H1 (cell line): ENCODE measurements at regions not wholly inside any gene's neighbourhood (a gene's known extent, or its start where the extent isn't known, plus 50 kb on each side); places are given as distances from the start of the nearest gene placed in this dataset.

ENCODE experiments used
- CTCF ChIA-PET: fragments of 300-600 bp; sonication (Branson Sonifier 250); formaldehyde crosslinking; loops from one replicate; lab custom pipeline; 2021; ENCODE audit not compliant: partially characterized antibody; lab: Charles Lee
- POLR2A ChIA-PET: fragments of 300-600 bp; sonication (Branson Sonifier 250); formaldehyde crosslinking; loops from one replicate; lab custom pipeline; 2021; ENCODE audit warnings: inconsistent platforms; ENCODE audit not compliant: partially characterized antibody; lab: Charles Lee
- DNase-seq, 2 experiments: peaks; one replicate each; pipeline versions ENCODE4 v3.0.0 to v3.0.0-alpha.2; 2010 to 2022; ENCODE audit warnings: low spot score in 2 of 2, low read depth in 1 of 2, mixed read lengths in 1 of 2
- FAIRE-seq: peaks from 2 replicates; lab custom pipeline; 2011; peaks lifted over from hg19 to GRCh38; lab: Jason Lieb, UNC
- H2AFZ ChIP-seq: 2 replicates; pipeline ENCODE4 v1.8.1; 2012; ENCODE audit warnings: low read length, inconsistent platforms
- H2AK5ac ChIP-seq: 2 replicates; pipeline ENCODE4 v1.6.1; 2013; ENCODE audit warnings: low read depth, low read length
- H2BK120ac ChIP-seq: replicated peaks from 2 replicates; pipeline ENCODE3; 2013; ENCODE audit warnings: low read depth, low read length, inconsistent platforms
- H2BK12ac ChIP-seq: 2 replicates; pipeline ENCODE4 v1.6.1; 2013; ENCODE audit warnings: low read depth, low read length
- H2BK15ac ChIP-seq: 2 replicates; pipeline ENCODE4 v1.6.1; 2013; ENCODE audit warnings: low read length
- H2BK20ac ChIP-seq: 2 replicates; pipeline ENCODE4 v1.6.1; 2013; ENCODE audit warnings: low read length
- H2BK5ac ChIP-seq: 2 replicates; pipeline ENCODE4 v1.6.1; 2013; ENCODE audit warnings: low read depth, low read length
- H3K14ac ChIP-seq: 2 replicates; pipeline ENCODE4 v1.6.1; 2013; ENCODE audit warnings: inconsistent platforms; ENCODE audit not compliant: insufficient read length
- H3K18ac ChIP-seq: 2 replicates; pipeline ENCODE4 v1.6.1; 2013; ENCODE audit warnings: low read length; ENCODE audit errors: extremely low read depth
- H3K23ac ChIP-seq: 2 replicates; pipeline ENCODE4 v1.6.1; 2013; ENCODE audit warnings: inconsistent platforms; ENCODE audit not compliant: insufficient read length
- H3K23me2 ChIP-seq: 2 replicates; pipeline ENCODE4 v1.6.1; 2013; ENCODE audit warnings: low read depth, low read length
- H3K27ac ChIP-seq: 2 replicates; pipeline ENCODE4 v1.6.1; 2011; ENCODE audit warnings: low read depth, low read length, inconsistent platforms
- H3K27me3 ChIP-seq, 4 experiments: replicated peaks in 1 of 4; 1 replicate in 1 of 4; 2 replicates in 3 of 4; pipeline versions ENCODE4 v1.6.1 to v1.8.1; 2011 to 2013; ENCODE audit warnings: low read length in 3 of 4, mild to moderate bottlenecking in 3 of 4, inconsistent platforms in 2 of 4, mixed read lengths in 2 of 4, moderate library complexity in 1 of 4; ENCODE audit not compliant: control insufficient read depth in 3 of 4, insufficient read depth in 3 of 4; ENCODE audit errors: extremely low read depth in 1 of 4
- H3K36me3 ChIP-seq, 4 experiments: 2 replicates each; pipeline versions ENCODE4 v1.6.1 to v1.8.1; 2011 to 2013; ENCODE audit warnings: mild to moderate bottlenecking in 4 of 4, low read length in 3 of 4, moderate library complexity in 2 of 4, control low read depth in 1 of 4, inconsistent platforms in 1 of 4; ENCODE audit not compliant: insufficient read depth in 4 of 4, control insufficient read depth in 2 of 4
- H3K4ac ChIP-seq: replicated peaks from 2 replicates; pipeline ENCODE3; 2013; ENCODE audit warnings: low read length, low read depth, mixed read lengths, inconsistent platforms; ENCODE audit not compliant: insufficient read length
- H3K4me1 ChIP-seq, 4 experiments: replicated peaks in 1 of 4; 1 replicate in 1 of 4; 2 replicates in 3 of 4; pipeline versions ENCODE4 v1.6.1 to v1.8.1; 2011 to 2013; ENCODE audit warnings: low read length in 3 of 4, inconsistent platforms in 2 of 4, mixed read lengths in 1 of 4; ENCODE audit not compliant: insufficient read depth in 4 of 4, control insufficient read depth in 3 of 4
- H3K4me2 ChIP-seq, 2 experiments: 2 replicates each; pipeline versions ENCODE4 v1.6.1 to v1.8.1; 2011 to 2013; ENCODE audit warnings: low read depth in 2 of 2, low read length in 2 of 2, control low read depth in 1 of 2, inconsistent platforms in 1 of 2, mild to moderate bottlenecking in 1 of 2; ENCODE audit not compliant: insufficient read depth in 1 of 2
- H3K4me3 ChIP-seq, 4 experiments: fragments of 200-600, 300-600 bp in 1 of 4; sonication (generic), shearing (Covaris generic), sonication (Bioruptor Twin) in 1 of 4; 2 replicates each; pipeline versions ENCODE4 v1.5.1 to v1.8.1; 2011 to 2016; ENCODE audit warnings: low read length in 4 of 4, low read depth in 3 of 4, control low read depth in 2 of 4, inconsistent platforms in 2 of 4, mild to moderate bottlenecking in 2 of 4, mixed read lengths in 1 of 4, moderate library complexity in 1 of 4; ENCODE audit not compliant: insufficient read depth in 2 of 4; ENCODE audit errors: extremely low read depth in 1 of 4
- H3K56ac ChIP-seq: replicated peaks from 2 replicates; pipeline ENCODE3; 2013; ENCODE audit warnings: low read depth, mild to moderate bottlenecking, mixed read lengths, low read length, inconsistent platforms; ENCODE audit not compliant: insufficient read length
- H3K79me1 ChIP-seq: 2 replicates; pipeline ENCODE4 v1.6.1; 2013; ENCODE audit warnings: low read depth, low read length, control low read depth
- H3K79me2 ChIP-seq, 2 experiments: 2 replicates each; pipeline versions ENCODE4 v1.6.1 to v1.8.1; 2012 to 2013; ENCODE audit warnings: low read length in 2 of 2, mild to moderate bottlenecking in 2 of 2, inconsistent platforms in 1 of 2; ENCODE audit not compliant: insufficient read depth in 2 of 2, control insufficient read depth in 1 of 2
- H3K9ac ChIP-seq, 4 experiments: replicated peaks in 1 of 4; 1 replicate in 1 of 4; 2 replicates in 3 of 4; pipeline versions ENCODE4 v1.6.1 to v1.8.1; 2011 to 2013; ENCODE audit warnings: low read depth in 3 of 4, low read length in 3 of 4, control low read depth in 2 of 4, mild to moderate bottlenecking in 2 of 4, moderate library complexity in 2 of 4, inconsistent platforms in 1 of 4; ENCODE audit errors: extremely low read depth in 1 of 4
- H3K9me3 ChIP-seq, 2 experiments: 2 replicates each; pipeline versions ENCODE4 v1.6.1 to v1.8.1; 2012 to 2013; ENCODE audit warnings: mild to moderate bottlenecking in 2 of 2, moderate library complexity in 2 of 2, control low read depth in 1 of 2, inconsistent platforms in 1 of 2, low read depth in 1 of 2, low read length in 1 of 2, mixed read lengths in 1 of 2; ENCODE audit not compliant: insufficient read depth in 2 of 2
- H4K20me1 ChIP-seq, 2 experiments: replicated peaks in 1 of 2; 2 replicates each; pipeline versions ENCODE3 to v1.8.1; 2011 to 2013; ENCODE audit warnings: inconsistent platforms in 2 of 2, low read length in 2 of 2, mild to moderate bottlenecking in 1 of 2; ENCODE audit not compliant: insufficient read depth in 2 of 2, control insufficient read depth in 1 of 2
- H4K5ac ChIP-seq: 2 replicates; pipeline ENCODE4 v1.6.1; 2013; ENCODE audit warnings: low read length, low read depth, mixed read lengths, inconsistent platforms; ENCODE audit not compliant: insufficient read length
- H4K8ac ChIP-seq: 2 replicates; pipeline ENCODE4 v1.8.0; 2013; ENCODE audit warnings: mild to moderate bottlenecking, moderate library complexity, low read length, inconsistent platforms; ENCODE audit not compliant: insufficient read depth; ENCODE audit errors: extremely low read depth
- H4K91ac ChIP-seq: replicated peaks from 2 replicates; pipeline ENCODE3; 2013; ENCODE audit warnings: low read length, mixed read lengths, inconsistent platforms; ENCODE audit not compliant: insufficient read length
- ASH2L ChIP-seq: fragments of 200-600, 300-600 bp; sonication (generic); IDR thresholded peaks from one replicate; pipeline ENCODE4 v1.7.1; 2017; ENCODE audit warnings: low read length
- BRCA1 ChIP-seq: IDR thresholded peaks from 2 replicates; pipeline ENCODE4 v1.6.1; 2012; ENCODE audit warnings: low read depth, low read length, improper control_type of control experiment
- CBX8 ChIP-seq: fragments of 300-800, 300-1000 bp; sonication (generic); IDR thresholded peaks from 2 replicates; pipeline ENCODE4 v1.7.1; 2016; ENCODE audit warnings: low read depth, low read length, borderline replicate concordance
- EP300 ChIP-seq, 2 experiments: IDR thresholded peaks; 1 replicate in 1 of 2; 2 replicates in 1 of 2; pipeline ENCODE4 v1.6.1; 2011 to 2012; ENCODE audit warnings: low read depth in 2 of 2, low read length in 2 of 2, mild to moderate bottlenecking in 2 of 2, borderline replicate concordance in 1 of 2, inconsistent platforms in 1 of 2, moderate library complexity in 1 of 2
- HDAC6 ChIP-seq: IDR thresholded peaks from one replicate; pipeline ENCODE4 v1.7.1; 2012; ENCODE audit warnings: low read depth, mild to moderate bottlenecking, inconsistent platforms, low read length, moderate library complexity
- KDM4A ChIP-seq: IDR thresholded peaks from one replicate; pipeline ENCODE4 v1.7.1; 2012; ENCODE audit warnings: low read depth, mild to moderate bottlenecking, moderate library complexity, low read length, inconsistent platforms; ENCODE audit not compliant: severe bottlenecking
- KDM5A ChIP-seq: fragments of 200-600 bp; IDR thresholded peaks from 2 replicates; pipeline ENCODE4 v1.7.1; 2012; ENCODE audit warnings: mild to moderate bottlenecking, low read length, inconsistent platforms, mixed read lengths
- NRF1 ChIP-seq: IDR thresholded peaks from 2 replicates; pipeline ENCODE4 v1.6.1; 2011; ENCODE audit warnings: mild to moderate bottlenecking, low read depth, low read length, improper control_type of control experiment
- POLR2A ChIP-seq, 2 experiments: IDR thresholded peaks; 1 replicate in 1 of 2; 2 replicates in 1 of 2; pipeline ENCODE4 v1.6.1; 2011; ENCODE audit warnings: low read depth in 2 of 2, low read length in 2 of 2, mild to moderate bottlenecking in 2 of 2; ENCODE audit errors: control extremely low read depth in 1 of 2
- POLR2AphosphoS5 ChIP-seq: IDR thresholded peaks from 2 replicates; pipeline ENCODE4 v1.6.1; 2011; ENCODE audit warnings: low read depth, low read length
- SP1 ChIP-seq: IDR thresholded peaks from 2 replicates; pipeline ENCODE4 v1.6.1; 2011; ENCODE audit warnings: low read depth, low read length
- TBP ChIP-seq: IDR thresholded peaks from 2 replicates; pipeline ENCODE4 v1.6.1; 2011; ENCODE audit warnings: low read depth, low read length, improper control_type of control experiment
- WGBS, 2 experiments: shearing (Covaris generic) in 1 of 2; methylation state at CpG; one replicate each; pipeline versions ENCODE4 v1.1.6 to v1.1.7; 2013 to 2015; ENCODE audit warnings: low lambda C conversion rate in 2 of 2, mixed read lengths in 2 of 2, inconsistent platforms in 1 of 2, low coverage in 1 of 2, missing lambda C conversion rate in 1 of 2; ENCODE audit not compliant: insufficient replicate concordance in 2 of 2, insufficient coverage in 1 of 2, insufficient read length in 1 of 2; ENCODE audit errors: extremely low coverage in 1 of 2, missing lambda C conversion rate in 1 of 2; 5-methylcytosine and 5-hydroxymethylcytosine counted together
- TF ChIP-seq, protein P1 (sequence below): IDR thresholded peaks from 2 replicates; pipeline ENCODE4 v1.6.1; 2012; ENCODE audit warnings: inconsistent platforms
- TF ChIP-seq, protein P2 (sequence below): IDR thresholded peaks from 2 replicates; pipeline ENCODE4 v1.6.1; 2012; ENCODE audit warnings: low read length, inconsistent platforms

DNA sequence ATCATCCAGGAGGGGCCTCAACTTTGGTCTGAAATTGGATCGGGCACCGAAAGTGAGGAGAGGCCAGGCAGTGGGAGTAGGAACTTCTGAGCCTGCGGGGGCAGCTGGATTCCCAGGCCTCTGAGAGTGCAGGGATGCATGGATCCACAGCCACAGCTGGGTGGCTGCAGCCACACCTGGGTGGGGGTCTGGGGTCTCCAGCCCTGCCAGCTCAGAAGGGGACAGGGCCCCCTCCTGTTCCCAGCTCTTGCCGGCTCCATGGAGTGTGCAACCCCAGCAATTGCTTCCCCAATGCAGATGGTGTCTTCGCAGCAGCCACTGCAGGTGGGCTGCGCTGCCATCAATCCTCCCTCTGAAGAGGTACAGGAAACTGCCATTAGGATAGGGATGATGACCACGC, 123.7 kb downstream of the BCHE start:
- H3K79me2 ChIP-seq = no peaks in the 10 kb centered on the region
- H2BK15ac ChIP-seq = no peak overlapping the region
- no peak overlapping the region for H3K14ac ChIP-seq
- no peaks in the 10 kb centered on the region for H3K9me3 ChIP-seq
- ChIA-PET POLR2A (interaction anchor here (0.9 kb wide), 1 partner anchor 15 kb away, joined by 3 read pairs; no protein-coding TSS in a partner anchor), CTCF (no interaction called here)
- no peak overlapping the region for H2AFZ ChIP-seq
- H3K4me1 ChIP-seq = no peaks in the 10 kb centered on the region
- H2BK20ac ChIP-seq = no peak overlapping the region
- H3K18ac ChIP-seq = no peak overlapping the region
- no peak overlapping the region for H3K4ac ChIP-seq
- no peak overlapping the region for H2BK5ac ChIP-seq
- H4K91ac ChIP-seq = no peak overlapping the region
- no peaks in the 10 kb centered on the region for H3K36me3 ChIP-seq
- DNase-seq (no peak), FAIRE-seq (no peak)
- 92% methylated on average over 7 of the region's 7 CpGs; no CpG with 5 or more reads in 1 of the 2 experiments for WGBS, 2 experiments
- no peak overlapping the region for H4K5ac ChIP-seq
- no peaks in the 10 kb centered on the region for H3K23me2 ChIP-seq
- no peak overlapping the region for H3K56ac ChIP-seq
- no peaks in the 10 kb centered on the region for H3K79me1 ChIP-seq
- no peak overlapping the region; the same call in 1 of the 2 replicates for H4K8ac ChIP-seq
- H2BK12ac ChIP-seq = no peak overlapping the region
- no peak overlapping the region for H2AK5ac ChIP-seq
- H3K27me3 ChIP-seq = no peaks in the 10 kb centered on the region
- no peak overlapping the region for H2BK120ac ChIP-seq
- H3K4me3 ChIP-seq = no peak overlapping the region
- no peak overlapping the region for H3K4me2 ChIP-seq
- H4K20me1 ChIP-seq = no peaks in the 10 kb centered on the region
- no peak overlapping the region for H3K9ac ChIP-seq
- no peak overlapping the region for H3K23ac ChIP-seq
- no peak overlapping the region for H3K27ac ChIP-seq
- TF ChIP-seq KDM5A (no peak), TBP (no peak), SP1 (no peak), NRF1 (no peak), HDAC6 (no peak), EP300 (IDR thresholded peaks at IDR 0.05; ENCODE audit: borderline replicate concordance in 1 of 2, low read depth in 2 of 2, low read length in 2 of 2) (no peak), BRCA1 (no peak), ASH2L (no peak), POLR2AphosphoS5 (no peak), POLR2A (IDR thresholded peaks at IDR 0.05; ENCODE audit: control extremely low read depth in 1 of 2, low read depth in 2 of 2, low read length in 2 of 2) (no peak), CBX8 (no peak), KDM4A (no peak)
- TF ChIP-seq, protein P1, sequence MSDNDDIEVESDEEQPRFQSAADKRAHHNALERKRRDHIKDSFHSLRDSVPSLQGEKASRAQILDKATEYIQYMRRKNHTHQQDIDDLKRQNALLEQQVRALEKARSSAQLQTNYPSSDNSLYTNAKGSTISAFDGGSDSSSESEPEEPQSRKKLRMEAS = no peak
- TF ChIP-seq, protein P2, sequence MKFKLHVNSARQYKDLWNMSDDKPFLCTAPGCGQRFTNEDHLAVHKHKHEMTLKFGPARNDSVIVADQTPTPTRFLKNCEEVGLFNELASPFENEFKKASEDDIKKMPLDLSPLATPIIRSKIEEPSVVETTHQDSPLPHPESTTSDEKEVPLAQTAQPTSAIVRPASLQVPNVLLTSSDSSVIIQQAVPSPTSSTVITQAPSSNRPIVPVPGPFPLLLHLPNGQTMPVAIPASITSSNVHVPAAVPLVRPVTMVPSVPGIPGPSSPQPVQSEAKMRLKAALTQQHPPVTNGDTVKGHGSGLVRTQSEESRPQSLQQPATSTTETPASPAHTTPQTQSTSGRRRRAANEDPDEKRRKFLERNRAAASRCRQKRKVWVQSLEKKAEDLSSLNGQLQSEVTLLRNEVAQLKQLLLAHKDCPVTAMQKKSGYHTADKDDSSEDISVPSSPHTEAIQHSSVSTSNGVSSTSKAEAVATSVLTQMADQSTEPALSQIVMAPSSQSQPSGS = no peak
